CD4-positive, alpha-beta T cell (primary cell): ENCODE measurements at regions not wholly inside any gene's neighbourhood (a gene's known extent, or its start where the extent isn't known, plus 50 kb on each side); places are given as distances from the start of the nearest gene placed in this dataset.

Experiments used
- ATAC-seq: fragments of 200-7000 bp; cut with Tn5 transposase; one replicate; pipeline ENCODE4 v1.10.0; 2022; ENCODE audit warnings: mild to moderate bottlenecking; ENCODE audit not compliant: poor library complexity
- CTCF ChIA-PET: fragments of 350-600 bp; sonication (Branson Sonifier 250); formaldehyde crosslinking; loops from one replicate; lab custom pipeline; 2021; ENCODE audit warnings: antibody characterized with exemption, inconsistent platforms; lab: Charles Lee
- POLR2A ChIA-PET: fragments of 350-600 bp; sonication (Branson Sonifier 250); formaldehyde crosslinking; loops from one replicate; lab custom pipeline; 2021; ENCODE audit warnings: antibody characterized with exemption, inconsistent platforms; lab: Charles Lee
- DNase-seq, 14 experiments: peaks; one replicate each; pipeline ENCODE4 v3.0.0-alpha.2; 2013 to 2020; ENCODE audit warnings: mixed read lengths in 2 of 14
- H3K27ac ChIP-seq, 2 donors: one replicate each; pipeline versions ENCODE4 v1.5.1 to v1.7.0; 2013; ENCODE audit warnings: low read length in 2 of 2, low read depth in 1 of 2, mild to moderate bottlenecking in 1 of 2
- H3K27me3 ChIP-seq, 2 experiments: 1 replicate in 1 of 2; 2 replicates in 1 of 2; pipeline versions ENCODE4 v1.6.1 to v1.7.0; 2013; ENCODE audit warnings: low read length in 2 of 2, control low read depth in 1 of 2, mild to moderate bottlenecking in 1 of 2, moderate library complexity in 1 of 2; ENCODE audit not compliant: insufficient read depth in 2 of 2, control insufficient read depth in 1 of 2
- H3K36me3 ChIP-seq: one replicate; pipeline ENCODE4 v1.6.1; 2013; ENCODE audit warnings: low read length, control low read depth; ENCODE audit not compliant: insufficient read depth
- H3K4me1 ChIP-seq: one replicate; pipeline ENCODE4 v1.6.1; 2013; ENCODE audit warnings: low read length, control low read depth; ENCODE audit not compliant: insufficient read depth
- H3K4me3 ChIP-seq: one replicate; pipeline ENCODE4 v1.5.1; 2013; ENCODE audit warnings: mild to moderate bottlenecking, low read length, moderate library complexity
- H3K9me3 ChIP-seq, 2 experiments: 1 replicate in 1 of 2; 2 replicates in 1 of 2; pipeline versions ENCODE4 v1.6.1 to v1.7.0; 2013; ENCODE audit warnings: low read length in 2 of 2, mild to moderate bottlenecking in 2 of 2, control low read depth in 1 of 2, moderate library complexity in 1 of 2; ENCODE audit not compliant: control insufficient read depth in 1 of 2, insufficient read depth in 1 of 2
- H3K27ac Mint-ChIP-seq: one replicate; pipeline ENCODE4 v1.8.0; 2020; ENCODE audit warnings: mixed read lengths
- H3K27me3 Mint-ChIP-seq: one replicate; pipeline ENCODE4 v1.8.0; 2021; ENCODE audit warnings: mixed read lengths
- H3K36me3 Mint-ChIP-seq: one replicate; pipeline ENCODE4 v1.8.0; 2021; ENCODE audit warnings: low read depth, mixed read lengths
- H3K4me1 Mint-ChIP-seq: one replicate; pipeline ENCODE4 v1.8.0; 2021; ENCODE audit warnings: low read depth, mixed read lengths
- H3K4me3 Mint-ChIP-seq: one replicate; pipeline ENCODE4 v1.8.0; 2020; ENCODE audit warnings: mild to moderate bottlenecking, mixed read lengths
- H3K9me3 Mint-ChIP-seq: one replicate; pipeline ENCODE4 v1.8.0; 2020; ENCODE audit warnings: mixed read lengths
- intact Hi-C, 2 experiments: fragments of 100-400 bp; cut with DNase I in 1 of 2; cut with micrococcal nuclease in 1 of 2; formaldehyde crosslinking; loops; one replicate each; pipeline versions ENCODE4 v1.15.1 to v1.9.0; 2023 to 2025; cut with DNase I, micrococcal nuclease
- TF ChIP-seq, protein P1 (sequence below): fragments of 200-600 bp; IDR thresholded peaks from one replicate; pipeline ENCODE4 v1.8.0; 2022; ENCODE audit warnings: antibody characterized with exemption, mild to moderate bottlenecking

DNA sequence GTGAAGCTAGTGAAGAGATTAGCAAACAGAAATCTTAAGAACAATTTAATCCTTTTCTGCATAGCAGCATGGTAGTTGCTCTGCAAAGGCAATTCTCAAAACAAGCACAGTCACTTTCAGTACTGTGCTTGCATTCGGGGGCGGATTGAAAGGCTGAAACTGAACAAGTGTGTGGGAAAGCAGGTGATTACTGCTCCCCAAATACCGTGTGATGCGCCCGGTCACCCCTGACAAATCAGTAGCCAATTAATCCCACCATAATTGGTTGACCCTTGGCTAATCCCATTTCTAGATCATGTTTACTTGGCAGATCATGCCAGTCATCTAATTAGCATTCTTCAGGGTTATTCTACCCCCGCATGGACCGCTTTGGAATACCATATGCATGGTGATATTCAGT is 76.5 kb upstream of the ADRB1 start:
- no peak for DNase-seq
- Mint-ChIP-seq H3K36me3 (no peaks in the 10 kb centered on the region), H3K4me3 (no peak overlapping the region), H3K27ac (no peak overlapping the region), H3K9me3 (peaks cover 6% of the 10 kb centered on the region), H3K4me1 (peaks cover 12% of the 10 kb centered on the region), H3K27me3 (no peaks in the 10 kb centered on the region)
- Histone ChIP-seq H3K4me3 (no peak overlapping the region), H3K27ac (no peak overlapping the region), H3K4me1 (peaks cover 15% of the 10 kb centered on the region), H3K9me3 (peaks cover 4 to 7% of the 10 kb centered on the region in 2 experiments), H3K27me3 (peaks cover 4% of the 10 kb centered on the region in 2 experiments), H3K36me3 (no peaks in the 10 kb centered on the region)
- POLR2A ChIA-PET = interaction anchor here (0.6 kb wide), 1 partner anchor 61 kb away, joined by 3 read pairs; no protein-coding TSS in a partner anchor
- CTCF ChIA-PET = no interaction called here
- TF ChIP-seq, protein P1, sequence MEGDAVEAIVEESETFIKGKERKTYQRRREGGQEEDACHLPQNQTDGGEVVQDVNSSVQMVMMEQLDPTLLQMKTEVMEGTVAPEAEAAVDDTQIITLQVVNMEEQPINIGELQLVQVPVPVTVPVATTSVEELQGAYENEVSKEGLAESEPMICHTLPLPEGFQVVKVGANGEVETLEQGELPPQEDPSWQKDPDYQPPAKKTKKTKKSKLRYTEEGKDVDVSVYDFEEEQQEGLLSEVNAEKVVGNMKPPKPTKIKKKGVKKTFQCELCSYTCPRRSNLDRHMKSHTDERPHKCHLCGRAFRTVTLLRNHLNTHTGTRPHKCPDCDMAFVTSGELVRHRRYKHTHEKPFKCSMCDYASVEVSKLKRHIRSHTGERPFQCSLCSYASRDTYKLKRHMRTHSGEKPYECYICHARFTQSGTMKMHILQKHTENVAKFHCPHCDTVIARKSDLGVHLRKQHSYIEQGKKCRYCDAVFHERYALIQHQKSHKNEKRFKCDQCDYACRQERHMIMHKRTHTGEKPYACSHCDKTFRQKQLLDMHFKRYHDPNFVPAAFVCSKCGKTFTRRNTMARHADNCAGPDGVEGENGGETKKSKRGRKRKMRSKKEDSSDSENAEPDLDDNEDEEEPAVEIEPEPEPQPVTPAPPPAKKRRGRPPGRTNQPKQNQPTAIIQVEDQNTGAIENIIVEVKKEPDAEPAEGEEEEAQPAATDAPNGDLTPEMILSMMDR = no peak
- intact Hi-C loops = loop anchor here in 1 of 2 experiments (10.0 kb wide), 1 partner anchor 282 kb away; no protein-coding TSS in a partner anchor
- no peak for ATAC-seq

DNA sequence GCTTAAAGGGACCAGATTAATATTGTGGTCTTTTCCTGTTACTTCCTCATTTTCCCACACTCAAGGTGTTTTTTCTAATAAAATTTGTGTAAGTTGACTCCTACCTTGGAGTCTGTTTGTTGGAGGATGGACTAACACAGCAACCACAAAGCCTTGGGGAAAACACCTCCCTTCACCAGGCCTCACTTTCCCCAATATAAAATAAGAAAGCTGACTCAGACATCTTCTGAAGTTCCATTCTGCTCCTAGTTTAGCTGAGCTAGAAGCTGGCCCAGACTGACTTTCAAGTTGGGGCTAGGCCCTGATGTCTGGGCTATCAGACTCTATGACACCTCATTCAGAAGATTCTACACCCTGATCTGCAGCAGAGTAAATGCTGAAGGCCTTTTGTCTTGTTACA is 73.0 kb upstream of the ADRB1 start:
- no peak overlapping the region for H3K27ac Mint-ChIP-seq
- intact Hi-C loops = no loop called here
- no peaks in the 10 kb centered on the region for H3K4me1 Mint-ChIP-seq
- H3K4me1 ChIP-seq = peaks cover 3% of the 10 kb centered on the region
- ATAC-seq (no peak), DNase-seq (no peak)
- ChIA-PET POLR2A (no interaction called here), CTCF (no interaction called here)
- no peak overlapping the region for H3K4me3 Mint-ChIP-seq
- H3K36me3 ChIP-seq = no peaks in the 10 kb centered on the region
- no peak overlapping the region for H3K27ac ChIP-seq
- no peaks in the 10 kb centered on the region for H3K36me3 Mint-ChIP-seq
- H3K27me3 ChIP-seq = peaks cover 4% of the 10 kb centered on the region in 2 experiments
- TF ChIP-seq, protein P1 = no peak
- peaks cover 6% of the 10 kb centered on the region for H3K9me3 Mint-ChIP-seq
- H3K27me3 Mint-ChIP-seq = peaks cover 10% of the 10 kb centered on the region
- no peak overlapping the region for H3K4me3 ChIP-seq
- peaks cover 4 to 7% of the 10 kb centered on the region in 2 experiments for H3K9me3 ChIP-seq

DNA sequence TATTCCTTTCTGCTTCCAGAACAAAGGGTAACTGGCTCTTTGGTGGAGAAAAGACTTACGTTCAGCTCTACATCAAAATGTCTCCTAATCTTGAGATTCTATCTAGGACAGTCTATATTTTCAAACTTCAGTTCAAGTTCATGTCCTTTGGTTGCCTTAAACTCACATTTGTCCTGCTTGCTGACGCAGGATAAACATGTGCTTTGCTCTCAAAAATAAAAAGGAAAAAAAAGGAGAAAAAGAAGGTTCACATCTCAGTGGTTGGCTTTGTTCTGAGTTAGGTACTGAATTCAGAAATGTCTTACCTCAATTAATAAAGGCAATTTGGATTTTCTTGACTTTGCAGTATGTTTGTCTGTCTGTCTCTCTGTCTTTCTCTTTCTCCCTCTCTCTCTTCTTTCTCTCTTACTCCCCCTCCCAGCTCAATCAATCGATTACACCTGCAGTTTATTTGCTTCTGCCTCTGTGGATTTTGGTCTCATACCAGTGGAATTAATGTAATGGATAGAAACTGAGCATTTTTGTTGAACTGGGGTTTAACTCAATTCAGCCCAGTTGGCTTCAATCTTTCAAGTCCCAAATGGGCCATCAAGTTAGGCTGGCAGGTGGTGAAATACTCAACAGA is 72.2 kb upstream of the ADRB1 start:
- peaks cover 10% of the 10 kb centered on the region for H3K27me3 Mint-ChIP-seq
- intact Hi-C loops = no loop called here
- H3K4me1 Mint-ChIP-seq = no peaks in the 10 kb centered on the region
- TF ChIP-seq, protein P1 = no peak
- Histone ChIP-seq H3K4me1 (peaks cover 3% of the 10 kb centered on the region), H3K9me3 (peaks cover 4 to 7% of the 10 kb centered on the region in 2 experiments), H3K27ac (no peak overlapping the region), H3K36me3 (no peaks in the 10 kb centered on the region), H3K27me3 (peaks cover 4% of the 10 kb centered on the region in 2 experiments), H3K4me3 (no peak overlapping the region)
- no peak for DNase-seq
- no peaks in the 10 kb centered on the region for H3K36me3 Mint-ChIP-seq
- POLR2A ChIA-PET = interaction anchor here (1.0 kb wide), 1 partner anchor 10 kb away, joined by 3 read pairs; no protein-coding TSS in a partner anchor
- peaks cover 6% of the 10 kb centered on the region for H3K9me3 Mint-ChIP-seq
- H3K4me3 Mint-ChIP-seq = no peak overlapping the region
- CTCF ChIA-PET = no interaction called here
- H3K27ac Mint-ChIP-seq = no peak overlapping the region
- no peak for ATAC-seq
